Activated CD4-positive, alpha-beta T cell treated with anti-CD3 and anti-CD28 coated beads, Interleukin-2, Interleukin-4, amounts not matched to agents 100 ng/mL and 50 ng/mL, durations not matched to agents 16 hours and 8 hours (primary cell): ENCODE measurements at regions not wholly inside any gene's neighbourhood (a gene's known extent, or its start where the extent isn't known, plus 50 kb on each side); places are given as distances from the start of the nearest gene placed in this dataset.

Source experiments
- DNase-seq: peaks from one replicate; pipeline ENCODE4 v3.0.0-alpha.2; 2020; ENCODE audit warnings: low spot score

DNA sequence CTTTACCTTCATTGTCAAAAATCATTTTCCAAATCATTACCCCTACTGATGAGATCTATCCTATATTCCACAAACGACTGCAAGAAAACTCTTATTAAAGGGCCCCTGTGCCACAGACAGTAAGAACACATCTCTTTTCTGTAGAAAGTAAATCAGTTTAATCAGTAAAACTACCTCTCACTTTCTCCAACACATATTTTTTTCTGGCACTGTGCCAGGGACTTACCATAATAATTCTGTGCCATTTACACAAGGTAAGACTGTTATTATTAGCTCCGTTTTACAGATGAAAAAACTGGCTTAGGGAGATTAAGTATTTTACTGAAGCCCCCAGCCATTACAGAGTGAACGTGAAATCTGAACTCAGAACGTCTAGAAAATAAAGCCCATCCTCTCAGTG, 587.0 kb upstream of the COX7C start:
- DNase-seq = no peak

DNA sequence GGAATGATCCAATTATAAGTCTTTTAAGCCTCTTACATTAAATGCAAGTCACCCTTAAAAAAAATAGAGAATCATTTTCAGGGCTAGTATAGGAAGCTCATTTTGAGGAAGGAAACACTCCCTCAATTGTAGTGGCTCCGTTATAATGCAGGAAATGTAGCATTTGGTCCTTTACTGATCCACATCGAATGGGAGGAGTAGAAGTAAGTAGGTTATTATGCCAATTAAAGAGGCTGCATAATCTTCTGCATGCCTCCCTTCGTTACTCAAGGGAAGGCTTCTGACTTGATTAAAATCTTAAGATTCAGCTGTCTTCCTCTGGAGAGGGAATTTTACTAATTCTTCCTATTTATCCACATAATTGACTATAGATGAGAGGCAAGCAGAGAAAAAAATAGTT, 579.2 kb upstream of the COX7C start:
- no peak for DNase-seq

DNA sequence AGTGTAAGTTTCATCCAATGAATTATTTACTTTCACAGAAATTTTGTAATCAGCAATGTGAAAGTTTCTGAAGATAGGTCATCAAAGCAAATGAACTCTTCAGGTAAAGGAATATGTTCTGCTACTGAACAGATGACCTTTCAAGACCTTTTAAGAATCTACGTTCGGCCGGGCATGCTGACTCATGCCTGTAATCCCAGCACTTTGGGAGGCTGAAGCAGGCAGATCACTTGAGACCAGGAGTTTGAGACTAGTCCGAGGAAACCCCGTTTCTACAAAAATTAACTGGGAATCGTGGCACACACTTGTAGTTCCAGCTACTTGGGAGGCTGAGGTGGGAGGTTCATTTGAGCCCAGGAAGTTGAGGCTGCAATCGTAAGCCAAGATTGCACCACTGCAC, 578.4 kb upstream of the COX7C start:
- DNase-seq = no peak

DNA sequence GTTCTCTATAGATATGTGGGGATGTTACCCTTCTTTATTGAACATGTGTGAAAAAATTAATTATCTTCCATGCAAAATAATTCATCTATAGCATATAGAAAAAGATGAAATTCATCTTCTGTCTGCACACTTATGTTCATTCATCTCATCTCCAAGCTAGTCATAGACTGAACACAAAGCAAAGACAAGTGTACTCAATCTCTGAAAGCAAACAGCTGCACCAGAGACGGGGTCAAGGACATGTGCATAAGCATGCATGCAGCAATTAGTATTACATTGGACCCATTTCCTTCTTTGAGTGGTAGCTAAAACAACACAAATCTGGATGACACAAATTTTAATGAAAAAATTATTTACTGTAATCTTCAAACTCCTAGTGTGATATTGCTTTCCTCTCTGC, 547.0 kb upstream of the COX7C start:
- no peak for DNase-seq

DNA sequence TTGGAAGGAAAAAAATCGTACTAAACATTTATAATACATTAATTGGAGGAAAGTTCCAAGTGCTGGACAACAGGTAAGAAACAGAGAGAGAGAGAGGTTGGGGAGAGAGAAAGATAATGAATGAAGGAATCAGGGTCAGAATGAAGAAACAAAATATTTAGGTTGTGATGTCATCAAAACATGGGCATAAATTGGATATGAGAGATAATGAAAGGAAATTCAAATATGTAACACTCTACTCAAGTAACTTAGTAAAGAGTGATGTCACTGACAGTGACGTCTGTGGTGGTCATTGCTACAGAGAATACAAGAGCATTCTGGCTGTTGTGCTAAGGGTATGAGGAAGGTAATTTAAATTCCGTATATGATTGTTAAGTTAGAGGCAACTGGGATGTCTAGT, 543.4 kb upstream of the COX7C start:
- no peak for DNase-seq

DNA sequence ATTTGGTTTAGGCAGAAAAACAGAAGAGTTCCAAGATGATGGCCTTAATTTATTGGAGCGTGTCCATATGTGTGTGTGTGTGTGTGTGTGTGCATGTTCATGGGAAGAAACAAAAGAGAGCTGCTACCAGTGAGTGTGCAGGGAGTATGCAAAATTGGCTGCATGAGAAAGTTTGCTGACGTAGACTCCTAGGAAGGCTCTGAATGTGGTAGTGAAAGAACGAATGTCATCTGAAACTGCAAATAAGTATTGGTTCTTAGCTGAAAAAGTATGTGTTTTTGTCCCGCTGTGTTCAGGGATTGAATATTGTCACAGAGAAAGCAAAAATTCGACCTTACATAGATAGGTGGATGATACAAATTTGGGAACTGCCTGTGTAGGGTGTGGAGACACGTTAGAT, 542.6 kb upstream of the COX7C start:
- DNase-seq = no peak

DNA sequence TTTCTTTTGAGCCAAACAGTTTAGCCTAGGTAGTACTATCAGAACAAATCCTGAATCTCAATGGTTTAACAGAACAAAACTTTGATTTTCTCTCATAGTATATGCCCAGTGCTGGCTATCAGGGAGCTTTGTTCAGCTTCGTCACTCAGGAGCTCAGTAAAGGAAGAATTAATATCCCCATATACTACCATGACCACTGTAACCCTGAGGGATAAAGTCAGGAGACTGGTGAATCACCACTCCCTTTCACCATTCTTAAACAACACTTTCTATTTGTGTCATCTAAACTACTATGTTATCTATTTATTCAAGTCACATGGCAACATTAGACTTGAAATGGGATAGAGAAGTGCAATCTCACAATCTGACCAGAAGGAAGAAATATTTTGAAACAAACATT, 522.6 kb upstream of the COX7C start:
- no peak for DNase-seq

DNA sequence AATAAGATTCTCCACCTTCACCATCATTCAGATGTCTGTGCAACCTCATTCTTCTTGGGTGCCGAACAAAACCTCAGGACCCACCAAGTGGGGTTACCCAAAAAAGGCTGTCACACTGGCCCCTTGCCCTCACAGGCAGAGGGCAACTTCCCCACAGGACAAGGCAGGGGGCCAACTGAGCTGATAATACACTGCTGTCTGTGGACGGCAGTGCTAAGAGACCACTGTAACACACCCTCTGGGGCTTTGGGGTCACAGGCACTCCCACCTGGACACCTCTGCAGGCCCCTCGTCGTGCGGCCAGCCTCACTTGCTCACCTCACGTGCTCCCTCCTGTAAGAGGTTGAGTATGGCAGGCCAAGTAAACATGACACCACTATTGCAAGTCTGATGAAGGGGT, 515.8 kb upstream of the COX7C start:
- no peak for DNase-seq

DNA sequence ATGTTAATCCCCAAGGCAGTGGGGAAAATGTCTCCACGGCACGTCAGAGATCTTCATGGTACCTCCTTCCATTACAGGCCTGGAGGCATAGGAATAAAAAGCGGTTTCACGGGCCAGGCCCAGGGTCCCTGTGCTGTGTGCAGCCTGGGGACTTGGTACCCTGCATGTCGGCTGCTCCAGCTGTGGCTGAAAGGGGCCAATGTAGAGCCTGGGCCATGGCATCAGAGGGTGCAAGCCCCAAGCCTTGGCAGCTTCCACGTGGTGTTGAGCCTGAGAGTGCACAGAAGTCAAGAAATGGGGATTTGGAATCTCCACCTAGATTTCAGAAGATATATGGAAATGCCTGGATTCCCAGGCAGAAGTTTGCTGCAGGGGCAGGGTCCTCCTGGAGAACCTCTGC, 508.9 kb upstream of the COX7C start:
- DNase-seq = no peak

DNA sequence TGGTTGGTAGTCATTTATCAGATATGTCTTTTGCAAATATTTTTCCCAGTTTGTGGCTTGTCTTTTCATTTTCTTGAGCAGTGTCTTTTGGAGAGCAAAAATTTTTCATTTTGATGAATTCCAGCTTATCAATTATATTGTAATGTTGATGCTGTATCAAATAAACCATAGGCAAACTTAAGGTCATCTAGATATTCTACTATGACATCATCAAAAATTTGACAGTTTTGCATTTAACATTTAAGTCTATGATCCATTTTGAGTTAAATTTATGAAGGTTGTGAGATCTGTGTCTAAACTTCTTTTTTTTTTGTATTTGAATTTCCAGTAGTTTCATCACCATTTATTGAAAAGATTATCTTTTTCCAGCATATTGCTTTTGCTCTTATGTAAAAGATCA, 505.5 kb upstream of the COX7C start:
- no peak for DNase-seq

DNA sequence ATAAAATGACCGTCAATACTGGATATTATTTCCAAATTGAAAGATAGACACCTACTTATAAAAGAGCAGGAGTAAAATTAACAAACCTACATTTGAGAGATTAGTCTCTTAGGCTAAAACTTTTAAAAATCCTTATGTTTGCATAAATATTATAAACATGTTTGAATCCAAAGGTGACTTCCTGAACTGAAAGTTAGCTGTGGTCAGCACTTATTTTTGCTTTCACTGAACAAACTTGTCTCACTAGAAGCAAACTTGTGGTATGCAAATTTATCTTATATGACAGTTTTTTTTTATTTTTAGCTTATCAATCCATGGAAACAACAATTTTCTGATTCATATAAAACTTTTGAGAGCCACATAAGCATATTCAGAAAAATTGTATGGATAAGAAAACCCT, 502.6 kb upstream of the COX7C start:
- no peak for DNase-seq

DNA sequence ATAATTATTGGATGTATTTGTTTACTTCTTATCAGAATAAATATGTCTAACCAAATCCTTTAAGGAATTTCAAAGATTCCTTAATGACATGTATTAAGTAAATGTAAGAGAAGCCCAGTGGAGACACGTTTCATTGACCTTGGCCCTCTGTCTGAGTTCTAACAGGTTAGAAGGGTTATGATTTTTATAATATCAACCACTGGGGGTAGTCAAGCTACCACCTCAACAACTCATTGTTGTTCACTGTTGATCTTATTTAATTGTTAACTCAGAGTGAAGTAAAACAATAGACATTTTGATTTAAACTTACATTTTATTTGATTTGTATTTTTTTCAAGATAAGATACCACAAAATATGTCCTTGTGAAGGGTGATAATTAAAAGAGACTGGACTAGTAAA, 499.2 kb upstream of the COX7C start:
- DNase-seq = no peak

DNA sequence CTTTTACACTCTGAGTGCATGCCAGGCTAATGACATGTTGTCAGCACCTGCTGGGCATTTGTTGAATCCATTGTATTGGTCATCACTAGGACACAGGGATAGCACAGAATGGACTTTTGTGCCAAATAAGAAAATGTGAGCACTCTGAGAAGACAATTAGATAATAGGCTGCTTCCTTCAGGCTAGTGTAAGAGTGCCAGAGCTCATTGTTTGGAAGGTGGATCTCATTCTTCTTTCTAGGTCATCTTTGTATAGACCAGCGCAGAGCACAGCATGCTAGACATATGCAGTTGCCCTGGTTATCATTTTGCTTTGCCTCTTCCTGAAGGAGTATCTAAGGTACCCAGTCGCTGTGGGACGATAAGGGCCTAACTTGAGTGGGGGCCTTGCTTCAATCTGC, 493.4 kb upstream of the COX7C start:
- DNase-seq = no peak

DNA sequence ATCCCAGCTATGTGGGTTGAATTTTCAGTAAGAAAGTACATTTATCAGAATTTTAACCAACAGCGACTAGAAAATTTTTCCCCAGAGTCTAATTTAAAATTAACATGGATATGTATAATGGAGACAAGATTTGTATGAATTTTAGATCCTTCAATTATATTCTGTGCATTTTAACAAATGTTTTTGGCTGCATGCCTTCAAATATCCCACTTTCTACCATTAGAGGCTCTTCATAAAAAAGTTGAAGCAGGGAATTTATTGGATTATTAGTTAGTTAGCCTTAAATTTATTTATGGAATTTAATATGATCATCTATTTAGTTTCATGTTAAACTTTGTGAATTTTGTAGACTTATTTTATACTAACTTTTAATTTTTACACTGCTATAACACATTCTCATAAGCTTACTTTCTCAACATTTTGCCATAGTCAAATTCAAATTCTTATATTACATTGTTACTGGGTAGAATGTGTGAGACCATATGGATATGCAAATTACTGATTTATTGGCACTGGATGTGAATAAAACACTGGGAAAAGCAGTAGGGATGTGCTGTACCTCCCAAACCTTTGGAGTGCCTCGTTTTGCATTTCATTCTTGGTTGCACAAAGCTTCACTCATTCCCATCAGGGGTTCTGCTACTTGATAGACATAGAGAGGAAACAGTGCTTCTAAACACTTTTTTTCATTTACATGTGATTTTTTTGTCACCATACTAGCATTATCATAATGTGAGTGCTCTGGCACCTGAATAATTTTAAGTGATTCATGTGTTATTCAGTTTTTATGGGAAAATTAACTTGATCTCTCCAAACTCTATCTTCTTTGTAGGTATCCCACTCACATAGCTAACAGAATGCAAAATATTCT, 491.8 kb upstream of the COX7C start:
- no peak for DNase-seq

DNA sequence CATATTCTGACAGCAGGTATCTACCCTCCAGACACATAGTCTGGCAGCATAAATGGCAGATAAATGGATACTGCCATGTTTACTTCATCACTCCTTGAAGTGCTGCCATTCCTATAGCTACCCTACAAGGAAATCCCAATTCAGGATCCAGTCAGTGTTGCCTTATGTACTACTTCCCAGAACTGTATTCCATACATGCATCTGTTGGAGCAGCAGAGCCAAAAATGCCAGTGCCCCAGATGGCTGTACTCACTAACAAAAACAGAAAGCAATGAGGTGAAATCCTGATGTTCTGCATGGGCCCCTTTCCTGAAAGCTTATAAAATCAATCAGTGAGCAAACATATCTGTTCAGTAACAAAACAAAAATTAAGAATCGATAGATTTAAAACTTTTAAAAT, 490.0 kb upstream of the COX7C start:
- no peak for DNase-seq

DNA sequence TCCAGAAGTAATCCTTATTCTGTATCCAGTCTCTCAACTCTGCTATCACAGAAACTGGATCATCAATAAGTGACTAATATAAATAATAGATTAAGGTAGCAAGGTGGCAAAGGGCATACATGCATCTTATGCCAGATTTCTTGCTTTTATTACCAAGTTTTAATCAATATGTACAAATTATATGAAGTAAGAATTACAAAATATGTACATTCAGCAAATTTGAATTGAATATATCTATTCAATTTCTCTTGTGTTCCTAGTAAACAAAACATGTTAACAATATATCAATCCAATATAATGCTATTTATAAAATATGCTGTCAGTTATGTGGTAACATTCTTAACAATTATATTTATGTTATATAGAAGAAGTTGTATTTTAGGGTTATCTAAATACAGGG, 488.7 kb upstream of the COX7C start:
- no peak for DNase-seq

DNA sequence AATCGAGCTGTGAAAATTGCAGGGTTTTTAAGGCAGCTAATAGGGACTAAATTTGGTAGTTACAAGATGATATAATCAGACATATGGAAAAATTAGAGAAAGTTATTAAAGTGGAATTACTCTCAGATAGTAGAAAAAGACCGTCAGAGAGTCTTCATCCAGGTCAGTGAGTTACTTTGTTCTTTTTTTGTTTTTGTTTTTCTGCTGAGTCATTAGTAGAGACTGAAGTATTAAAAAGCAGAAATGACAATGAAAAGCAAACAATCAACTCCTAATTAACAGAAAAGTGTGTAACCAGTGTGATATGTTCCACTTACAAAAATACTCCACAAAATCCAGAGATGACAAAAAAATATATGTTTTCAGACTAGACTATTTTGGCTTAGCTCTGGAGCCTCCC, 480.4 kb upstream of the COX7C start:
- no peak for DNase-seq

DNA sequence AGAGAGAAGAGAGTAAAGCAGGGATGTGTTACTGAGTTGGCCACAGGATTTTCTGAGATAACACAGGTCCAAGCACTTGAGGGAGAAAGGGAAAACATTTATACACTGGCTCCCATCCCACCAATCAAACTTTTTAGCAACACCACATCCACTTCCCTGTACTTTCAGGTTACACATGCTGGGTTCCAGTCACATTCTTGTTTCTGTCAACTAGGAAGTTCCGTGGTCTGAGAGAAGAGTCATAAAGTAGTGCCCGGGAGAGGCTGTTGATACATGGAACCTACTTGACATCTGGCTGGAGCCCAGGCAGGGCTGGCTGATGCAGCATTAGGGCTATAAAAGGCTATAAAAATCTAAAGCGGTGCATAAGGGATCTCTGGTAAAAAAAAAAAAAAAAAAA, 473.9 kb upstream of the COX7C start:
- DNase-seq = no peak

DNA sequence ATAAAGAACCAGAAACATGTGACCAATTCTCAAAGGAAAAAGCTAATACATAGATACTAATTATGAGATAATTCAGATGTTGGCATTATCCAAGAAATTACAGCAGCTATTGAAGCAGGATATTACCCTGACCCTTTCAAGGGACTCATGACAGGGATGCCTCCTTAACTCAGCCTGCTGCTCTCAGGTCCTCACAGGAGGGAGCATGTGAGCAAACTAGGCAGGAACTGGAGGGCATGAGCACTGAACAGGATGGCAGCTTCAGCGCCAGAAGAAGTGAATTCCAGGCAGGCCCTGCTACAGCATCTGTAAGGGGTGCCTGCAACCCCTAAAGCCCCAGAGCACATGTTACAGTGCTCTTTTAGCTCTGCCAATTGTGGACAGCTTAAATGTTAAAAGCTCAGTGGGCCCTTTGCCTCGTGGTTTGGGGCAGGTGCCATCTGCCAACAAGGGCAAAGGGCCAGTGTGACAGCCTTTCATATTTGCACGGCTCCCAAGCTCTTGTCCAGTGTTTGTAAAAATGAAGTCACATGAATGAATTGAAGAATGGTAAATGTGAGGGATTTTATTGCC, 464.7 kb upstream of the COX7C start:
- no peak for DNase-seq

DNA sequence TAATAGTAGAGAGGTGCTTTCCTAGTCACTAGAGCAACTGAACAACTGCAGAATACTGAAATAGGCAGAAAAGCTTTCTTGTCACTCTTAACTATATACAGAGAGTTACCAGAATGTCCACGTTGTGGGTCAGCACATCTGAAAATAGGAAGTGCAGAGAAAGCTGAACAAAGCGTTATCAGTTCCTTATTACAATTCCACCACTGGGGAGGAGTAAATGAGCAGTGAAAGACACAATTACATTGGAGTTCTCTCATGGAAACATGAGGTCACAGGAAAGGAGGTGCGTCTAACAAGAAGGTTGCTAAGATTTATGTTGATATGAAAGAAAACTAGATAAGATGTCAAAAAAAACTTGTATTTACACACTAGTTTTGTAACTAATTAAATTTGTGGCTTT, 461.9 kb upstream of the COX7C start:
- DNase-seq = no peak

DNA sequence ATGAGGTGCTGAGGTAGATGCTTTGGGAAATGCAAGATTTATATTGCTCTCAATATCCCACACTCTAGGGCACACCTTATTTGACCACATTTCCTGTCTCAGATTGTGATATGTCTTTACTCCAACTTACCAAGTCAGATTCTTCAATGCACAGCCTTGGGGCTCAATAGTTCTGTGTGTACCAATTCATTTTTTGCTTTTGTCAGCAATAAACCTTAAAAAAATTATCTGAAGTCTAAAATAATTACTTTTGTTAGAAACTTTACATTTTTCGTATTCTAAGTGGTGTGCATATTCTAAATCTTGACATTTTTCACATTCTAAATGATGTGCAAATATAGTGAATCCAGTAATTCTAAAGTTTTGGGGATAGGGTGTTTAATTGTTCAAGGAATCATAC, 447.5 kb upstream of the COX7C start:
- DNase-seq = no peak

DNA sequence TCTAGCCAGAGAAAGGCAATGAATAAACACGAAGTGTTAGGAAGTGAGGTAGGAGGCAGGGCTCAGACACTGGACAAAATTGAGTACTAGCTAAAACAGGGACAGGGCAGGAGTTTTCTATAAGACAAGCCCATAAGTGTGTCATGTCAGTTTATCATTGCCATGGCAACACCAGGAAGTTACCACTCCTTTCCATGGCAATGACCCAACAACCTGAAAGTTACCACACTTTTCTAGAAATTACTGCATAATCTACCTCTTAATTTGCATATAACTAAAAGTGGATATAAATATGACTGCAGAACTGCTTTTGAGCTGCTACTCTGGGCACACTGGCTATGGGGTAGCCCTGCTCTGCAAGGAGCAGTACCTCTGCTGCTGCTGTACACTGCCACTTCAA, 442.5 kb upstream of the COX7C start:
- DNase-seq = peak; percentile 48

DNA sequence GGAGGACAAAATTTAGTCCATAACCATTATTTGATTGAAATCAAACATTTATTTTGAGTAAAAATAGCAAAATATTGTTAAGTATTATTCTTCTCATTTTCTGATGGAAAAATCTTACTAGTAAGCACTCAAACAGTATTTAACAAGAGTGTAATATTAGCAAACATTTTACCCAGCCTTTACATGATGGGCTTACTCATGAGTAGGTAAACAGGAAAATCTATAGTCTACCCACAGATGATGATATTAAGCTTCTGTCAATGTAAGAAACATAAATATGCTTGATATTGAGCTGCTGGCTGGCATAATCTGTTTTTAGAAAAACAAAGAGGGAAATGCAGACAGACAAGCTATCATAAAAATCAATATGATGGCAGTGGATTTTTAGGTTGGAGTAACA, 418.5 kb upstream of the COX7C start:
- DNase-seq = no peak

DNA sequence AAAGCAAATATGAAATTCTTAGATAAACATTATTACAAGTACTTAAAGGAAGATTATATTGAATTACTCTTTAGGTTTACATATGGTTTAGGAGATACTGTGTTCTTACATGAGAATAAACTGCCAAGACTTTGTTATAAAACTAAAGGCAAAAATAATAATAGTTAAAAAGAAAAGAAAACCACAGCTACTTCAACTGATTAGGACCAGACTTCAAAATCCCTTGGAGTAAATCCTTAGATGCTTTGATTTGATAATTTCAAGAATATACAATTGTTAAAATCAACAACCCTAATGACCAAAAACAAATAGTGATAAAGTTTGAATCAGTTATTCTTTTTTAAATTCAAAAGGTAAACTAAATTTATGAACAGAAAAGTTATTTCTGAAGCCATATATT, 389.6 kb upstream of the COX7C start:
- no peak for DNase-seq
